ENCODE measurements at regions not wholly inside any gene's neighbourhood (a gene's known extent, or its start where the extent isn't known, plus 50 kb on each side); places are given as distances from the start of the nearest gene placed in this dataset.

- Mint-ChIP-seq H3K9me3 (peaks cover 9% of the 10 kb centered on the region), H3K36me3 (ENCODE audit: low read depth) (no peaks in the 10 kb centered on the region), H3K4me1 (ENCODE audit: low read depth) (no peaks in the 10 kb centered on the region), H3K4me3 (no peak overlapping the region), H3K27ac (no peak overlapping the region), H3K27me3 (ENCODE audit: insufficient read depth) (peaks cover 5% of the 10 kb centered on the region)
- no peak for DNase-seq (ENCODE audit: low spot score)
- intact Hi-C loops (cut with micrococcal nuclease), result no loop called here
Observed at GRCh38 chr16:79429381-79430190, 171.0 kb downstream of the MAF start.

DNA sequence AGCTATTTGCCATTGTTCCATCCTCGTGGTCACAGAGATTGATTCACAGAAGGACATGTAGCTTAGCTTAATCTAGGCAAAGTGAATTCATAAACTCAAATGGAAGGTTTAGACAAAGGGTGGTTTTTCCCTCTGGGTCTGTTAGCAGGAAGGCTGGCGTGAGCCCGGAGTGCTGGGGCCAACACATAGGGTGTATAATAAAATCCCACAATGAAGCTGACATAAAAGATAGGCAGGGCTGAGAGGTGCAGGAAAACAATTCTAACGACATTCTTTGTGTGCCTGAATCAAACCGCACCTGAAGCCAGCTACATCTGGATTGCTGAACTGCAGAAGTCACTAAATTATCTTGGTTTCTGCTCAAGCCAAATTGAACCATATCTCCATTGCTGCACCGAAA lies 173.9 kb downstream of the MAF start:
- intact Hi-C loops (cut with micrococcal nuclease), result no loop called here
- Mint-ChIP-seq H3K4me3 (no peak overlapping the region), H3K4me1 (ENCODE audit: low read depth) (no peaks in the 10 kb centered on the region), H3K27ac (no peak overlapping the region), H3K9me3 (peaks cover 3% of the 10 kb centered on the region), H3K27me3 (ENCODE audit: insufficient read depth) (peaks cover 10% of the 10 kb centered on the region), H3K36me3 (ENCODE audit: low read depth) (no peaks in the 10 kb centered on the region)
- no peak for DNase-seq (ENCODE audit: low spot score)

- no peaks in the 10 kb centered on the region for H3K9me3 Mint-ChIP-seq
- no peaks in the 10 kb centered on the region for H3K4me1 Mint-ChIP-seq (ENCODE audit: low read depth)
- intact Hi-C loops (cut with micrococcal nuclease), result no loop called here
- no peak overlapping the region for H3K4me3 Mint-ChIP-seq
- DNase-seq (ENCODE audit: low spot score), result no peak
- H3K36me3 Mint-ChIP-seq (ENCODE audit: low read depth), result no peaks in the 10 kb centered on the region
- peaks cover 10% of the 10 kb centered on the region for H3K27me3 Mint-ChIP-seq (ENCODE audit: insufficient read depth)
- no peak overlapping the region for H3K27ac Mint-ChIP-seq
Observed at GRCh38 chr16:79422064-79422463, 178.5 kb downstream of the MAF start.

- Mint-ChIP-seq H3K27me3 (ENCODE audit: insufficient read depth) (peaks cover 9% of the 10 kb centered on the region), H3K9me3 (no peaks in the 10 kb centered on the region), H3K36me3 (ENCODE audit: low read depth) (no peaks in the 10 kb centered on the region), H3K4me1 (ENCODE audit: low read depth) (peaks cover 8% of the 10 kb centered on the region), H3K4me3 (no peak overlapping the region), H3K27ac (no peak overlapping the region)
- intact Hi-C loops (cut with micrococcal nuclease), result no loop called here
- no peak for DNase-seq (ENCODE audit: low spot score)
Observed at GRCh38 chr16:79421126-79421525, 179.4 kb downstream of the MAF start.

DNA sequence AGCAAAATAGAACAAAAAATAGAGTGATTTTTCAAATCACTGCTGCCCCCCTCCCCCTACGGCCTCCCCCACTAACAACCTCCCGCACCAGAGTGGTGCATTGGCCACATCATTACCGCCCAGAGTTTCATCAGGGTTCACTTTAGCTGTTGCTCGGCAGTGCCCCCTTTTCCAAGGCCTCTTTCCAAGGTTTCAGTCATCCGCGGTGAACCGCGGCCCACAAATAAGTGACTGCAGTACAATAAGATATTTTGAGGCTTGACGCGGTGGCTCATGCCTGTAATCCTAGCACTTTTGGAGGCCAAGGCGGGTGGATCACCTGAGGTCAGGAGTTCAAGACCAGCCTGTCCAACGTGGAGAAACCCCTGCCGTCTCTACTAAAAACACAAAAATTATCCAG lies 180.0 kb downstream of the MAF start:
- Mint-ChIP-seq H3K27me3 (ENCODE audit: insufficient read depth) (peaks cover 11% of the 10 kb centered on the region), H3K4me3 (no peak overlapping the region), H3K36me3 (ENCODE audit: low read depth) (no peaks in the 10 kb centered on the region), H3K4me1 (ENCODE audit: low read depth) (peaks cover 13% of the 10 kb centered on the region), H3K9me3 (no peaks in the 10 kb centered on the region), H3K27ac (no peak overlapping the region)
- intact Hi-C loops (cut with micrococcal nuclease), result no loop called here
- no peak for DNase-seq (ENCODE audit: low spot score)

DNA sequence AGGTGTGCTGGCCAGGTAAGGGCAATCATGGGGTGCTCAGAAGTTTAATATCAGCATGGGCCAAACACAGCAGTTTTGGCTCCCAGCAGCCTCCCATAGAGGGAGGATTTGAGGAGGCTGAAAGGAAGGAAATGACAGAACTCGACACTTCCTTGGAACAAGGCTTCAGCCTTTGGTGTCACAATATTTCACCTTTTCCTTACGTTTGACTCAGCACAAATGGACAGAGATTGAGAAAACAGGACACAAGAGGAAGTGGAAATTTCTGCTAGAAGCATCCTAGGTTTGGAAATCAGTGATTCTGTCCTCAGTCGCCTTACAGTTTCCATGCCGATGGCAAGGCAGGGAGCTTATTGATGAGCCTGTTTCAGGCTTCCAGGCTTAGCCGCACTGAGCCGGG lies 181.4 kb downstream of the MAF start:
- H3K9me3 Mint-ChIP-seq, result no peaks in the 10 kb centered on the region

GRCh38 chr16:79417601-79418008 lies 182.9 kb downstream of the MAF start:
- Mint-ChIP-seq H3K4me3 (no peak overlapping the region), H3K27me3 (ENCODE audit: insufficient read depth) (peaks cover 6% of the 10 kb centered on the region), H3K9me3 (no peaks in the 10 kb centered on the region), H3K27ac (no peak overlapping the region), H3K4me1 (ENCODE audit: low read depth) (peaks cover 16% of the 10 kb centered on the region), H3K36me3 (ENCODE audit: low read depth) (no peaks in the 10 kb centered on the region)
- DNase-seq (ENCODE audit: low spot score), result no peak
- intact Hi-C loops (cut with micrococcal nuclease), result no loop called here

More for the DNA sequence above, 181.4 kb downstream of the MAF start:
- Mint-ChIP-seq H3K27ac (no peak overlapping the region), H3K4me1 (ENCODE audit: low read depth) (peaks cover 13% of the 10 kb centered on the region), H3K36me3 (ENCODE audit: low read depth) (no peaks in the 10 kb centered on the region), H3K4me3 (no peak overlapping the region), H3K27me3 (ENCODE audit: insufficient read depth) (peaks cover 11% of the 10 kb centered on the region)
- intact Hi-C loops (cut with micrococcal nuclease), result no loop called here
- DNase-seq (ENCODE audit: low spot score), result no peak

- Mint-ChIP-seq H3K4me3 (peak overlapping the region; percentile 39), H3K36me3 (ENCODE audit: low read depth) (no peaks in the 10 kb centered on the region), H3K4me1 (ENCODE audit: low read depth) (peaks cover 25% of the 10 kb centered on the region), H3K9me3 (no peaks in the 10 kb centered on the region), H3K27ac (no peak overlapping the region), H3K27me3 (ENCODE audit: insufficient read depth) (peaks cover 6% of the 10 kb centered on the region)
- DNase-seq (ENCODE audit: low spot score), result no peak
- intact Hi-C loops (cut with micrococcal nuclease), result no loop called here
Observed at GRCh38 chr16:79415983-79416640, 184.4 kb downstream of the MAF start.

- Mint-ChIP-seq H3K9me3 (no peaks in the 10 kb centered on the region), H3K4me1 (ENCODE audit: low read depth) (peaks cover 25% of the 10 kb centered on the region), H3K36me3 (ENCODE audit: low read depth) (no peaks in the 10 kb centered on the region), H3K27me3 (ENCODE audit: insufficient read depth) (peaks cover 3% of the 10 kb centered on the region), H3K27ac (no peak overlapping the region), H3K4me3 (no peak overlapping the region)
- no peak for DNase-seq (ENCODE audit: low spot score)
- intact Hi-C loops (cut with micrococcal nuclease), result no loop called here
Observed at GRCh38 chr16:79412783-79413225, 187.7 kb downstream of the MAF start.

GRCh38 chr16:79411805-79412204 lies 188.7 kb downstream of the MAF start:
- Mint-ChIP-seq H3K36me3 (ENCODE audit: low read depth) (no peaks in the 10 kb centered on the region), H3K9me3 (no peaks in the 10 kb centered on the region), H3K27me3 (ENCODE audit: insufficient read depth) (peaks cover 3% of the 10 kb centered on the region), H3K4me1 (ENCODE audit: low read depth) (peaks cover 24% of the 10 kb centered on the region), H3K27ac (no peak overlapping the region), H3K4me3 (no peak overlapping the region)
- no peak for DNase-seq (ENCODE audit: low spot score)
- intact Hi-C loops (cut with micrococcal nuclease), result no loop called here

DNA sequence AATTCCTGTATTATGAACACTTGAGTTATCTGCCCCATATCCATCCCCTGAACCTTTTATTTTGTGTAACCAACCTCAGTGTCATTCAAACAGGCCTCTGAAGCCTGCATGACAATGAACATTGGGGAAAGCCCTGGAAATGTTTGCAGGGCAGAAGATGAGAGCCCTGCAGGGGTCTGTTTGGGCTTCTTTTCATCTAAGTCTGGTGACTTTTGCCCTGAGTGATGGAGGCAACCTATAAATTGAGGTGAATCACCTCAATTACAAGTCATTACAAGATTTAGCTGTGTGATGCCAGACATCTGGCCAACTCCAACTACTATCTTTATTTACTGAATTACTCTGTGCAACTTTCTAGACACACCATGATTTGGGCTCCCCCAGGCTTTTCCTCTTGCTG lies 189.2 kb downstream of the MAF start:
- no peak for DNase-seq (ENCODE audit: low spot score)
- Mint-ChIP-seq H3K27ac (no peak overlapping the region), H3K27me3 (ENCODE audit: insufficient read depth) (peaks cover 3% of the 10 kb centered on the region), H3K4me1 (ENCODE audit: low read depth) (peaks cover 19% of the 10 kb centered on the region), H3K36me3 (ENCODE audit: low read depth) (no peaks in the 10 kb centered on the region), H3K4me3 (no peak overlapping the region), H3K9me3 (no peaks in the 10 kb centered on the region)
- intact Hi-C loops (cut with micrococcal nuclease), result no loop called here

DNA sequence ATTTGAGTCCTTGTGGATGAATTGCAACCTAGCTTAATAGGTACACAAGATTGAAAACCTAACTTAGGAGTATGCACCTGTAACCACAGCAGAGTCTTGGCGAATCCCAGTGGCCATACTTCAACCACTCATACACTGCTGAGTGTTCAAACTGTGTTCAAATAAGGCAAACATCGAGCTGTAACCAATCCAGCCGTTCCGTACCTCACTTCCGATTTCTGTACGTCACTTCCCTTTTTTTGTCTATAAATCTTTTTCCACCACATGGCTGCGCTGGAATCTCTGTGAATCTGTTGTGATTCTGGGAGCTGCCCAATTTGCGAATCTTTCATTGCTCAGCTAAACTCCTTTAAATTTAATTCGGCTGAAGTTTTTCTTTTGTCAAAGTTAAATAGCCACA lies 190.6 kb downstream of the MAF start:
- Mint-ChIP-seq H3K4me1 (ENCODE audit: low read depth) (peaks cover 12% of the 10 kb centered on the region), H3K9me3 (no peaks in the 10 kb centered on the region), H3K4me3 (no peak overlapping the region), H3K27ac (no peak overlapping the region), H3K36me3 (ENCODE audit: low read depth) (no peaks in the 10 kb centered on the region), H3K27me3 (ENCODE audit: insufficient read depth) (peaks cover 2% of the 10 kb centered on the region)
- intact Hi-C loops (cut with micrococcal nuclease), result no loop called here
- DNase-seq (ENCODE audit: low spot score), result no peak

GRCh38 chr16:79408355-79408754 lies 192.2 kb downstream of the MAF start:
- Mint-ChIP-seq H3K9me3 (no peaks in the 10 kb centered on the region), H3K36me3 (ENCODE audit: low read depth) (no peaks in the 10 kb centered on the region), H3K4me1 (ENCODE audit: low read depth) (peaks cover 12% of the 10 kb centered on the region), H3K27ac (no peak overlapping the region), H3K27me3 (ENCODE audit: insufficient read depth) (peaks cover 2% of the 10 kb centered on the region), H3K4me3 (no peak overlapping the region)
- no peak for DNase-seq (ENCODE audit: low spot score)
- intact Hi-C loops (cut with micrococcal nuclease), result no loop called here
